Body of pancreas (tissue), 4 donors: ENCODE measurements at regions not wholly inside any gene's neighbourhood (a gene's known extent, or its start where the extent isn't known, plus 50 kb on each side); places are given as distances from the start of the nearest gene placed in this dataset.

Experiments used
- ATAC-seq: fragments of 150-250 bp; one replicate; pipeline ENCODE4 v1.9.1; 2016
- DNase-seq, 4 donors: peaks; one replicate each; pipeline ENCODE4 v3.0.0-alpha.2; 2019
- H3K27ac ChIP-seq, 4 donors: fragments of 200-600 bp; sonication (generic); 1 replicate in 3 of 4; 2 replicates in 1 of 4; pipeline versions ENCODE4 v1.5.1 to v1.6.1; 2016 to 2019; ENCODE audit warnings: mild to moderate bottlenecking in 1 of 4, mixed read lengths in 1 of 4, moderate library complexity in 1 of 4
- H3K27me3 ChIP-seq, 2 donors: fragments of 200-600 bp; sonication (generic); one replicate each; pipeline ENCODE4 v1.6.0; 2016; ENCODE audit warnings: mild to moderate bottlenecking in 1 of 2
- H3K36me3 ChIP-seq, 2 donors: fragments of 200-600 bp; sonication (generic); replicated peaks in 1 of 2; 2 replicates each; pipeline ENCODE4 v1.5.1; 2016; ENCODE audit warnings: low read depth in 2 of 2; ENCODE audit not compliant: insufficient read depth in 1 of 2
- H3K4me1 ChIP-seq: fragments of 200-600 bp; sonication (generic); one replicate; pipeline ENCODE4 v1.6.0; 2016
- H3K4me3 ChIP-seq, 2 donors: fragments of 200-600 bp; sonication (generic); 1 replicate in 1 of 2; 2 replicates in 1 of 2; pipeline ENCODE4 v1.5.1; 2016 to 2019
- H3K9me3 ChIP-seq, 3 donors: fragments of 200-600 bp; sonication (generic); 1 replicate in 2 of 3; 2 replicates in 1 of 3; pipeline ENCODE4 v1.5.1; 2016
- POLR2A ChIP-seq, 3 donors: fragments of 450-650 bp; IDR thresholded peaks; one replicate each; pipeline ENCODE4 v1.6.1; 2016; ENCODE audit warnings: antibody characterized with exemption in 3 of 3, mild to moderate bottlenecking in 2 of 3
- WGBS, 2 donors: methylation state at CpG; one replicate each; pipeline ENCODE4 v1.1.5; 2017; 5-methylcytosine and 5-hydroxymethylcytosine counted together
- intact Hi-C: fragments of 100-400 bp; cut with DNase I; formaldehyde crosslinking; loops from one replicate; pipeline ENCODE4 v1.15.1; 2023
- TF ChIP-seq, protein P1 (sequence below), 7 experiments: fragments of 450-650 bp in 4 of 7; fragments of 200-600 bp in 3 of 7; sonication (generic) in 3 of 7; IDR thresholded peaks; one replicate each; pipeline ENCODE4 v1.5.1; 2016 to 2019; ENCODE audit warnings: antibody characterized with exemption in 7 of 7

DNA sequence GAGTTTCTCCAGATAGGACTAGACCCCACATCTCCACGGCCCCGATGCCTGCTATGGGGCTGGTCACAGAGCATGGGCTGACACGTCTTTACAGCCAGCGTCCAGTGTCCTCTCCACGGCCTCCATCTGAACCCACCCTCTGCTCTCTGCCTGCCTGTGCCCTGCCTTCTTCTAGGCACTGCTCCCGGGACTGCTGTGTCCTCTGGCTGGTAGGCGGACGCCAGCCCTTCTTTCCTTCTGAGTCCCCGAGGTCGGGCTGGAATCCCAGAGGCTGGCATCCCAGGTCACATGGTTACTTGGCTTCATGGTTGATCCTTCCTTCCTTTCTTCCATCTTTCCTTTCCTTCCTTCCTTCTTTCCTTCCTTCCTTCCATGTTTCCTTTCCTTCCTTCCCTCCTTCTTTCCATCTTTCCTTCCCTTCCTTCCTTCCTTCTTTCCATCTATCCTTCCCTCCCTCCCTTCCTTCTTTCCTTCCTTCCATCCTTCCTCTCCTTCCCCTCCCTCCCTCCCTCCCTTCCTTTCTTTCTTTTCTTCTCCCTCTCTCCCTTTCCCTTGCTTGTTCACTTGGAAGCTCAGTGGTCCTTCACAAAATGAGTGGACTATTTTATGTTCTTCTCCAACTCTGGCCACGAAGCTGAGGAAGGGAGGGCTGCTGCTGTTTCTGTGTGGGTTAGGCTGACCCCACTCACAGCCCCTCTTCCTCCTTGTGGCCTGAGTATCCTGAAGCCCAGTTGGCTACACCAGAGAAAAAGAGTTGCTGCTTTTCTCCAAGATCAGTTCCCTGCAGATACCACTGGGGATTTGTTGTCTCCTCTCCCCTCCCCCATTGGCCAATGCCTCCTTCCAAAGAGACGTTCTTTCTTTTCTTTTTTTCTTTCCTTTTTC, 66.8 kb upstream of the NEURL1B start:
- H3K36me3 ChIP-seq: no peaks in the 10 kb centered on the region
- DNase-seq: no peak
- intact Hi-C loops: no loop called here
- H3K27ac ChIP-seq: no peak overlapping the region
- H3K9me3 ChIP-seq: no peaks in the 10 kb centered on the region
- no peak for ATAC-seq
- no peaks in the 10 kb centered on the region for H3K4me1 ChIP-seq
- WGBS, 2 donors: 83 to 85% methylated on average over 10 to 12 of the region's 12 CpGs
- TF ChIP-seq POLR2A (IDR thresholded peaks at IDR 0.05): no peak
- TF ChIP-seq, protein P1, sequence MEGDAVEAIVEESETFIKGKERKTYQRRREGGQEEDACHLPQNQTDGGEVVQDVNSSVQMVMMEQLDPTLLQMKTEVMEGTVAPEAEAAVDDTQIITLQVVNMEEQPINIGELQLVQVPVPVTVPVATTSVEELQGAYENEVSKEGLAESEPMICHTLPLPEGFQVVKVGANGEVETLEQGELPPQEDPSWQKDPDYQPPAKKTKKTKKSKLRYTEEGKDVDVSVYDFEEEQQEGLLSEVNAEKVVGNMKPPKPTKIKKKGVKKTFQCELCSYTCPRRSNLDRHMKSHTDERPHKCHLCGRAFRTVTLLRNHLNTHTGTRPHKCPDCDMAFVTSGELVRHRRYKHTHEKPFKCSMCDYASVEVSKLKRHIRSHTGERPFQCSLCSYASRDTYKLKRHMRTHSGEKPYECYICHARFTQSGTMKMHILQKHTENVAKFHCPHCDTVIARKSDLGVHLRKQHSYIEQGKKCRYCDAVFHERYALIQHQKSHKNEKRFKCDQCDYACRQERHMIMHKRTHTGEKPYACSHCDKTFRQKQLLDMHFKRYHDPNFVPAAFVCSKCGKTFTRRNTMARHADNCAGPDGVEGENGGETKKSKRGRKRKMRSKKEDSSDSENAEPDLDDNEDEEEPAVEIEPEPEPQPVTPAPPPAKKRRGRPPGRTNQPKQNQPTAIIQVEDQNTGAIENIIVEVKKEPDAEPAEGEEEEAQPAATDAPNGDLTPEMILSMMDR (IDR thresholded peaks at IDR 0.05): no peak
- H3K27me3 ChIP-seq: no peaks in the 10 kb centered on the region
- no peak overlapping the region for H3K4me3 ChIP-seq

DNA sequence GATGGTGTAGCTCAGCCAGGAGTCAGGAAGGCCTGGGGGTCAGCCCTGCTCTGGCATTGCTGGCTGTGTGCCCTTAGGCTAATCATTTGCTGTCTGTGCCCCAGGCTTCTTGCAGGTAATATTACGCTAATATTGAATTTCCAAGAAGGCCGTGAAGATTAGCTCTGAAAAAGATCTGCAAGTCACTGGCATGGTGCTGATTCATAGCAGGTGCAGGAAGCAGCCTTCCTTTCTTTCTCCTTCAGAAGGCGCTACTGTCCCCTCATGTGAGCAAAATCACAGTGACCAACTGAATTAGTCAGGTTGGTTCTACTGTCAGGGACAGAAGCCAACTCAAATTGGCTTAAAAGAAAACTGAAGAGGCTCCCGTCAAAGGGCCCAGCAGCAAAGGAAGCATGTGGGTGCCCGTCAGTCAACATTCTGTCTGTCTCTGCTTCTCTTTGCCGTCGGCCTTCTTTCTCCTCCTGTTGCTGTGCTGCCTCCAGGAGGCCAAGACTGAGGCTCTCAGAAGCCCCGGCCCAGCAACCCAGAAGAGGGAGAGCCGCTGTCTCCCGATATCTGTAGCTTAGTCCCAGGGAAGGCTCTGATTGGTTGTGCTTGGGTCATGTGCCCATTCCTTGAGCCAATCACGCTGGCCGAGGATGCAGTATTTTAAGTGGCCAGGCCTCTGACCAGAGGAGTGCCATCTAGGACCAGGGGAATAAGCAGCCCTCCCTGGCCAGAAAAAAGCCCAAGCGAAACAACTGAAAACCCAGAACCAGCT, 67.8 kb upstream of the NEURL1B start:
- Histone ChIP-seq H3K27ac (no peak overlapping the region), H3K36me3 (no peaks in the 10 kb centered on the region), H3K4me3 (no peak overlapping the region), H3K27me3 (no peaks in the 10 kb centered on the region), H3K4me1 (no peaks in the 10 kb centered on the region), H3K9me3 (no peaks in the 10 kb centered on the region)
- 75 to 85% methylated on average over 10 to 13 of the region's 13 CpGs for WGBS, 2 donors
- TF ChIP-seq, protein P1 (IDR thresholded peaks at IDR 0.05): no peak
- no peak for TF ChIP-seq POLR2A (IDR thresholded peaks at IDR 0.05)
- no peak for DNase-seq
- ATAC-seq: no peak
- intact Hi-C loops: no loop called here

- Histone ChIP-seq H3K9me3 (no peaks in the 10 kb centered on the region), H3K4me1 (no peaks in the 10 kb centered on the region), H3K27ac (no peak overlapping the region), H3K4me3 (no peak overlapping the region), H3K36me3 (no peaks in the 10 kb centered on the region), H3K27me3 (no peaks in the 10 kb centered on the region)
- TF ChIP-seq POLR2A (IDR thresholded peaks at IDR 0.05): no peak
- TF ChIP-seq, protein P1 (IDR thresholded peaks at IDR 0.05): no peak
- 90 to 95% methylated on average over 3 of the region's 3 CpGs for WGBS, 2 donors
- intact Hi-C loops: no loop called here
- no peak for DNase-seq
- ATAC-seq: no peak
Measured at GRCh38 chr5:172572440-172572839, 68.6 kb upstream of the NEURL1B start.

DNA sequence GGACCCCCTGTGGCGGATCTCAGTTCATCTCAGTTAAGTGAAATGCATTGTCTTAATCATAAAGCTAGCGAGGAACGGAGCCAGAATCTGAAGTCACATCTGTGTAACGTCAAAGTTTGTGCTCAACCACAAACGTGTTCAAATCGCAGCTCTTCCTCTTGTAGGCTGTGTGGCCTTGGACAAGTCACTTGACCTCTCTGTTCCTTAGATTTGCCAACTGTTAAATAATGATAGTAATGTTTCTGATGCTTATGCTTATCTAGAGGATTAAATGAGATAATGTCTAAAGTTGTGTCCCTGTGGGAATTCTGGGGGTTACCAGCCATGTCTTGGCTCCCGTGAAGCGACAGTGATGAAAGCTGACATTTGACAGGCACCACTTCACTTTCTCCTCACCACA, 69.2 kb upstream of the NEURL1B start:
- TF ChIP-seq POLR2A (IDR thresholded peaks at IDR 0.05): no peak
- TF ChIP-seq, protein P1 (IDR thresholded peaks at IDR 0.05): no peak
- no peaks in the 10 kb centered on the region for H3K36me3 ChIP-seq
- H3K4me1 ChIP-seq: no peaks in the 10 kb centered on the region
- intact Hi-C loops: no loop called here
- ATAC-seq: no peak
- DNase-seq: no peak
- no peak overlapping the region for H3K4me3 ChIP-seq
- H3K27ac ChIP-seq: no peak overlapping the region
- no peaks in the 10 kb centered on the region for H3K27me3 ChIP-seq
- 84 to 89% methylated on average over 8 of the region's 8 CpGs for WGBS, 2 donors
- no peaks in the 10 kb centered on the region for H3K9me3 ChIP-seq
